ENCODE measurements at regions not wholly inside any gene's neighbourhood (a gene's known extent, or its start where the extent isn't known, plus 50 kb on each side); places are given as distances from the start of the nearest gene placed in this dataset.

GRCh38 chr2:230631470-230631869, 81.2 kb upstream of the CAB39 start:
- no peak for TF ChIP-seq POLR2A (IDR thresholded peaks at IDR 0.05)
- TF ChIP-seq CTCF (IDR thresholded peaks at IDR 0.05 in 4 of 5, conservative IDR thresholded peaks at IDR 0.05 in 1 of 5) = no peak
